HCT116 (cell line): ENCODE measurements at regions not wholly inside any gene's neighbourhood (a gene's known extent, or its start where the extent isn't known, plus 50 kb on each side); places are given as distances from the start of the nearest gene placed in this dataset.

ENCODE experiments used
- ATAC-seq: fragments of 200-7000 bp; cut with Tn5 transposase; 2 replicates; pipeline ENCODE4 v1.9.1; 2020; ENCODE audit warnings: mild to moderate bottlenecking, moderate library complexity
- BruUV-seq: library from RNA; stranded (reverse); fragments of 400-500 nt; replicated peaks from 2 replicates; lab custom pipeline; 2021; lab: Mats Ljungman, UMichigan
- CTCF ChIA-PET: fragments of 300-600 bp; sonication (Branson Sonifier 250); formaldehyde crosslinking; loops from one replicate; lab custom pipeline; 2021; ENCODE audit warnings: antibody characterized with exemption; lab: Charles Lee
- POLR2A ChIA-PET: fragments of 300-600, 350-600 bp; sonication (Branson Sonifier 250); formaldehyde crosslinking; loops from one replicate; lab custom pipeline; 2021; ENCODE audit warnings: antibody characterized with exemption; lab: Charles Lee
- RAD21 ChIA-PET, 2 experiments: fragments of 300-600 bp; sonication (Branson Sonifier 250); formaldehyde crosslinking; loops; one replicate each; lab custom pipeline; 2023; ENCODE audit warnings: low total read pairs in 2 of 2; ENCODE audit not compliant: uncharacterized antibody in 2 of 2, unreplicated experiment in 2 of 2, low non-redundant PET in 1 of 2; lab: Charles Lee
- DNase-seq: peaks from one replicate; pipeline ENCODE4 v3.0.0-alpha.2; 2010; ENCODE audit warnings: low read depth, low spot score
- H2AFZ ChIP-seq: fragments of 200-600 bp; shearing (Covaris generic), sonication (generic); 2 replicates; pipeline ENCODE4 v1.6.1; 2017; ENCODE audit warnings: low read depth, mixed run types, mixed read lengths, antibody characterized with exemption, low read length; ENCODE audit not compliant: poor library complexity, severe bottlenecking
- H3K27ac ChIP-seq: 2 replicates; pipeline ENCODE4 v1.5.1; 2012; ENCODE audit warnings: low read depth, low read length
- H3K27me3 ChIP-seq: fragments of 200-600 bp; sonication (generic); 2 replicates; pipeline ENCODE4 v1.6.1; 2016; ENCODE audit warnings: mixed run types, low read length, mixed read lengths; ENCODE audit not compliant: insufficient read depth
- H3K36me3 ChIP-seq, 2 experiments: fragments of 200-500 bp in 1 of 2; fragments of 200-600 bp in 1 of 2; sonication (Bioruptor generic) in 1 of 2; sonication (generic) in 1 of 2; 2 replicates each; pipeline versions ENCODE4 v1.5.1 to v1.6.1; 2014 to 2016; ENCODE audit warnings: low read length in 2 of 2, inconsistent platforms in 1 of 2, mixed read lengths in 1 of 2, mixed run types in 1 of 2; ENCODE audit not compliant: insufficient read depth in 2 of 2, control insufficient read depth in 1 of 2
- H3K4me1 ChIP-seq, 2 experiments: fragments of 200-600 bp in 1 of 2; sonication (generic) in 1 of 2; 2 replicates each; pipeline versions ENCODE4 v1.5.1 to v1.6.1; 2012 to 2017; ENCODE audit warnings: low read length in 2 of 2, inconsistent platforms in 1 of 2, mild to moderate bottlenecking in 1 of 2, mixed read lengths in 1 of 2, mixed run types in 1 of 2, moderate library complexity in 1 of 2; ENCODE audit not compliant: insufficient read depth in 2 of 2, control insufficient read depth in 1 of 2
- H3K4me2 ChIP-seq: fragments of 200-600 bp; sonication (generic); 2 replicates; pipeline ENCODE4 v1.6.1; 2017; ENCODE audit warnings: mixed run types, low read length, mixed read lengths
- H3K4me3 ChIP-seq, 2 experiments: fragments of 200-600 bp in 1 of 2; sonication (generic) in 1 of 2; replicated peaks in 1 of 2; 2 replicates each; pipeline ENCODE4 v1.5.1; 2011 to 2016; ENCODE audit warnings: low read length in 2 of 2, control low read depth in 1 of 2, low read depth in 1 of 2, mild to moderate bottlenecking in 1 of 2, mixed read lengths in 1 of 2, mixed run types in 1 of 2
- H3K79me2 ChIP-seq: fragments of 200-600 bp; sonication (generic); 2 replicates; pipeline ENCODE4 v1.6.1; 2017; ENCODE audit warnings: mild to moderate bottlenecking, mixed run types, low read length, moderate library complexity, mixed read lengths; ENCODE audit not compliant: insufficient read depth
- H3K9ac ChIP-seq: fragments of 200-600 bp; sonication (generic); 2 replicates; pipeline ENCODE4 v1.6.1; 2016; ENCODE audit warnings: low read length, mixed read lengths
- H3K9me2 ChIP-seq: fragments of 200-600 bp; sonication (generic), shearing (Covaris generic); 2 replicates; pipeline ENCODE4 v1.6.1; 2017; ENCODE audit warnings: mixed run types, mild to moderate bottlenecking, moderate library complexity; ENCODE audit not compliant: insufficient read depth
- H3K9me3 ChIP-seq, 2 experiments: fragments of 200-500 bp in 1 of 2; fragments of 200-600 bp in 1 of 2; sonication (Bioruptor generic) in 1 of 2; sonication (generic) in 1 of 2; 2 replicates each; pipeline ENCODE4 v1.6.1; 2014 to 2017; ENCODE audit warnings: low read length in 2 of 2, mixed read lengths in 2 of 2, inconsistent platforms in 1 of 2, low read depth in 1 of 2, mild to moderate bottlenecking in 1 of 2, mixed run types in 1 of 2, moderate library complexity in 1 of 2; ENCODE audit not compliant: control insufficient read depth in 1 of 2, insufficient read depth in 1 of 2
- H4K20me1 ChIP-seq: fragments of 200-600 bp; sonication (generic), shearing (Covaris generic); 2 replicates; pipeline ENCODE4 v1.6.1; 2017; ENCODE audit warnings: mixed run types, mild to moderate bottlenecking, moderate library complexity; ENCODE audit not compliant: insufficient read depth
- CEBPB ChIP-seq: IDR thresholded peaks from 2 replicates; pipeline ENCODE4 v1.6.1; 2012; ENCODE audit warnings: low read depth
- POLR2A ChIP-seq: IDR thresholded peaks from 2 replicates; pipeline ENCODE4 v1.7.0; 2011; ENCODE audit warnings: borderline replicate concordance; ENCODE audit not compliant: insufficient read depth, insufficient read length; ENCODE audit errors: extremely low read depth
- SP1 ChIP-seq: IDR thresholded peaks from 2 replicates; pipeline ENCODE4 v1.6.1; 2012; ENCODE audit warnings: low read depth
- YY1 ChIP-seq: IDR thresholded peaks from 2 replicates; pipeline ENCODE4 v1.6.1; 2011; ENCODE audit warnings: low read length, low read depth, moderate library complexity, mild to moderate bottlenecking; ENCODE audit not compliant: insufficient replicate concordance; ENCODE audit errors: extremely low read depth
- ZFX ChIP-seq: fragments of 450-650 bp; IDR thresholded peaks from 2 replicates; pipeline ENCODE4 v1.6.1; 2017
- intact Hi-C: fragments of 100-400 bp; cut with micrococcal nuclease; formaldehyde crosslinking; loops from 2 replicates; pipeline ENCODE4 v1.10.0; 2022
- TF ChIP-seq, protein P1 (sequence below): IDR thresholded peaks from 2 replicates; pipeline ENCODE4 v1.6.1; 2012

DNA sequence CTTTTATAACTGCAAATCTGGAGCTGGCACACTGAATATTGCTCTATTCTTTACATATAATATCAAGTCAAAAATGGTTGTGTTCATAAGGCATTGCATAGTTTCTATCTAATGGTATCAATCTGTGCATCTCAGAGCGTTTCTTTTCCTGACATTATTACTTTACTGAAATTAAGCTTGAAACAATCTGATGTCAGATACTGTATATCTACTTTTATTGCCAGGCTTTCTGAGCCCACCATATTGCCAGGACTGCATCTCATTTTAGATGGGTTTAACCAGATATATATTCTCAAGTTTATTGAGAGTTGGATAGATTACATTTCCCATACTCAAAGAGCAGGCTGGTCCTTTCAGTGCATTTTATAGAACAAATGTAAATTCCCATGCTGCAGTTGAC lies 122.7 kb upstream of the MEIS2 start:
- no peak for TF ChIP-seq POLR2A
- TF ChIP-seq, protein P1, sequence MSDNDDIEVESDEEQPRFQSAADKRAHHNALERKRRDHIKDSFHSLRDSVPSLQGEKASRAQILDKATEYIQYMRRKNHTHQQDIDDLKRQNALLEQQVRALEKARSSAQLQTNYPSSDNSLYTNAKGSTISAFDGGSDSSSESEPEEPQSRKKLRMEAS = no peak
- TF ChIP-seq CEBPB = no peak
- no peak for TF ChIP-seq SP1
- POLR2A ChIA-PET = no interaction called here
- Histone ChIP-seq H3K4me1 (no peaks in the 10 kb centered on the region), H3K4me2 (no peak overlapping the region), H3K79me2 (no peaks in the 10 kb centered on the region), H3K9me3 (no peaks in the 10 kb centered on the region), H2AFZ (no peak overlapping the region), H3K9ac (no peak overlapping the region), H3K27me3 (no peaks in the 10 kb centered on the region), H3K36me3 (no peaks in the 10 kb centered on the region), H3K27ac (no peak overlapping the region), H3K9me2 (no peaks in the 10 kb centered on the region), H3K4me3 (no peak overlapping the region), H4K20me1 (no peaks in the 10 kb centered on the region)
- intact Hi-C loops = no loop called here
- ATAC-seq = no peak
- RAD21 ChIA-PET = no interaction called here
- DNase-seq = no peak
- BruUV-seq = no TSS peak
- CTCF ChIA-PET = no interaction called here

DNA sequence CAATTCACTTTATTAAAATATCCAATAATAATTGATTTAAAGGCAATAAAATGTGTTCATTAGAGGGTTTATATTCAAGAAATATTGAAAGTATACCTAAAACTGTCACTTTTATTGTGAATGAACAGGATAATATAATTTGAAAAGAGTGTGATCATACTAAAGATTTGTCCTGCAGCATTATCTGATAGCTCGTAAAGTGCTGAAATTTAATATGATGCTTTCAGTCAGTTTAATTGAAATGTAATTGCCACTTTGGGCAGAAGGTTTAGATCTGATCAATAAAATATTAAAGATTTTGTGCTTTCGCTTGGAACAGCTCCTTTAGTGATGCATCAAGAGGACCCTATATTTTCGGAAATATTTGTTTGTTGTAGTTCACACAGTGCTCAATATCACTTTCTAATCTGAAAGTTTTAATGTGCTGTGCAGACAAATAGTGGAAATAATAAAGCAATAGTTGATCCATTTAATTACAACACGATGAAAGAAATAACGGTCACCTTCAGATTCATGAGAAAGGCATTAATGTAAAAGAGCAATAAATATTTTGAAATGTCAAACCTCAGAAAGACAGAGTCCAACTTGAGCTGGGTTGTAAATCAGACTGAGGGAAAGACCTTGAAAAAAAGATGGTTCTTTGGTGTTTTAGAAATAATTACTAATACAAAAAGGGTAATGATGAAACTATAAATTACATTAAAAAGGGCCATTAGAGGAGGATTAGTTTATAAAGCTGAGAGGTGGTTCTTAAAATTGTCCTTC lies 129.7 kb upstream of the MEIS2 start:
- intact Hi-C loops = no loop called here
- CTCF ChIA-PET = no interaction called here
- POLR2A ChIA-PET = interaction anchor here (0.5 kb wide), 1 partner anchor 1486 kb away, joined by 3 read pairs; no protein-coding TSS in a partner anchor
- Histone ChIP-seq H3K9me3 (no peaks in the 10 kb centered on the region), H3K36me3 (no peaks in the 10 kb centered on the region), H4K20me1 (no peaks in the 10 kb centered on the region), H3K4me3 (no peak overlapping the region), H3K9me2 (no peaks in the 10 kb centered on the region), H3K79me2 (no peaks in the 10 kb centered on the region), H2AFZ (no peak overlapping the region), H3K4me1 (no peaks in the 10 kb centered on the region), H3K4me2 (no peak overlapping the region), H3K27me3 (no peaks in the 10 kb centered on the region), H3K27ac (no peak overlapping the region), H3K9ac (no peak overlapping the region)
- RAD21 ChIA-PET = no interaction called here
- no TSS peak for BruUV-seq
- DNase-seq = no peak
- ATAC-seq = no peak
- TF ChIP-seq ZFX (no peak), YY1 (no peak)
